DND-41 (cell line): ENCODE measurements at regions not wholly inside any gene's neighbourhood (a gene's known extent, or its start where the extent isn't known, plus 50 kb on each side); places are given as distances from the start of the nearest gene placed in this dataset.

Source experiments
- ATAC-seq: fragments of 200-7000 bp; cut with Tn5 transposase; 3 replicates; pipeline ENCODE4 v1.9.1; 2021; ENCODE audit warnings: low read depth; ENCODE audit not compliant: insufficient read depth
- DNase-seq: peaks from one replicate; pipeline ENCODE4 v3.0.0-alpha.2; 2020
- H2AFZ ChIP-seq: 2 replicates; pipeline ENCODE4 v1.6.0; 2012; ENCODE audit warnings: low read depth, low read length
- H3K27ac ChIP-seq: 2 replicates; pipeline ENCODE4 v1.5.1; 2012; ENCODE audit warnings: low read length, inconsistent platforms
- H3K27me3 ChIP-seq: fragments of 200-600 bp; sonication (generic); 2 replicates; pipeline ENCODE4 v1.6.0; 2012; ENCODE audit warnings: low read length, mild to moderate bottlenecking, inconsistent platforms; ENCODE audit not compliant: insufficient read depth, poor library complexity
- H3K36me3 ChIP-seq: 2 replicates; pipeline ENCODE4 v1.5.1; 2012; ENCODE audit warnings: low read length, inconsistent platforms; ENCODE audit not compliant: insufficient read depth
- H3K4me1 ChIP-seq: 2 replicates; pipeline ENCODE4 v1.5.1; 2012; ENCODE audit warnings: mild to moderate bottlenecking, low read length; ENCODE audit not compliant: insufficient read depth
- H3K4me2 ChIP-seq: 2 replicates; pipeline ENCODE4 v1.6.0; 2012; ENCODE audit warnings: mild to moderate bottlenecking, moderate library complexity, low read length, inconsistent platforms; ENCODE audit not compliant: insufficient read depth
- H3K4me3 ChIP-seq, 2 experiments: fragments of 200-600 bp in 1 of 2; shearing (Covaris generic) in 1 of 2; 2 replicates each; pipeline ENCODE4 v1.5.1; 2012 to 2016; ENCODE audit warnings: inconsistent platforms in 2 of 2, low read length in 2 of 2, mild to moderate bottlenecking in 2 of 2, low read depth in 1 of 2, moderate library complexity in 1 of 2
- H3K79me2 ChIP-seq: 2 replicates; pipeline ENCODE4 v1.6.0; 2012; ENCODE audit warnings: low read length, inconsistent platforms; ENCODE audit not compliant: insufficient read depth
- H3K9ac ChIP-seq: 2 replicates; pipeline ENCODE4 v1.6.0; 2012; ENCODE audit warnings: low read depth, mild to moderate bottlenecking, inconsistent platforms, low read length, moderate library complexity
- H3K9me3 ChIP-seq: 2 replicates; pipeline ENCODE4 v1.5.1; 2012; ENCODE audit warnings: low read length, moderate library complexity, mild to moderate bottlenecking, inconsistent platforms; ENCODE audit not compliant: insufficient read depth, severe bottlenecking
- H4K20me1 ChIP-seq: 2 replicates; pipeline ENCODE4 v1.6.0; 2012; ENCODE audit warnings: low read length; ENCODE audit not compliant: insufficient read depth
- EZH2 ChIP-seq: IDR thresholded peaks from 3 replicates; pipeline ENCODE4 v1.6.1; 2012; ENCODE audit warnings: borderline replicate concordance, low read depth, mild to moderate bottlenecking, moderate library complexity, low read length, inconsistent platforms; ENCODE audit not compliant: severe bottlenecking
- TF ChIP-seq, protein P1 (sequence below): IDR thresholded peaks from 2 replicates; pipeline ENCODE4 v1.5.1; 2012; ENCODE audit warnings: borderline replicate concordance, low read length, moderate library complexity, mild to moderate bottlenecking; ENCODE audit not compliant: poor library complexity, severe bottlenecking; ENCODE audit errors: extremely low read depth

DNA sequence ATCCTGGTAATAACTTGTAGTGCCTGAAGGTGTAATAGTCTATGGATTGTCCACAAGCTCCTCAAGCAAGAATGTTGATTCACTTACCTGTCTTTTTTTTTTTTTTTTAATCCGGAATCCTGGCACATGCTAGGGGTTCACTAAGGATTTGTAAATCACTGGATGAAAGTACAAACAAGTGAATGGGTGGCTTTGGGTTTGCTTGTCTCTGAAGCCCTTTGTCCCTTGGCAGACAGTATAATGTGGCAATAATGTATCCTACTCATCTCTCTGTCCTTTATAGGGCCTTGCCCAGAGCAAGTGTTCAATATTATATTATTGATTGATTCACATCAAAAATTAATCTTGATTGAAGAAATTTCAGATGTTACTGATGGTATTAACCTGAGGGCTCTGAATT lies 334.0 kb upstream of the CPEB2 start:
- no peak overlapping the region for H3K27ac ChIP-seq

DNA sequence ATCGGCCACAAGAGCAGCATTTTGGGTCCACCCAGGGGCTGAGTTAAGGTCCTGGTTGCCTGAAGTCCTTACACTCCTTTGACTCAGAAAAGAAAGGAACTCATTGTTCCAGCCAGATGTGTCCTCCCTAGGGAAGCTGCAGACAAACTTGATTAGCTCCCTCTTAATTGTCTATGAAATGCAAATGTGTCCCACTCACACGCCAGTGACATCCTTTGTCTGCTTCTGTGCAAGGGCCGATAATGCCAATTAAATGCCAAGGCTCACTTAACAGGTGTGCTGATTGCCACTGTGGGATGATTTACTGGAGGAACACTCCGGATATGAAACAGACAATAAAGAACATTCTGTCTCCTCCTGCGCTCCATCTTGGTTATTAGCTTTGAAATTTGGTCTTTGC lies 332.9 kb upstream of the CPEB2 start:
- Histone ChIP-seq H3K9ac (no peak overlapping the region), H3K4me1 (no peaks in the 10 kb centered on the region), H4K20me1 (no peaks in the 10 kb centered on the region), H3K4me3 (no peak overlapping the region), H3K36me3 (no peaks in the 10 kb centered on the region), H3K9me3 (peaks cover 5% of the 10 kb centered on the region), H3K27ac (no peak overlapping the region), H3K4me2 (no peak overlapping the region), H3K79me2 (no peaks in the 10 kb centered on the region), H2AFZ (no peak overlapping the region), H3K27me3 (no peaks in the 10 kb centered on the region)
- no peak for TF ChIP-seq EZH2
- TF ChIP-seq, protein P1, sequence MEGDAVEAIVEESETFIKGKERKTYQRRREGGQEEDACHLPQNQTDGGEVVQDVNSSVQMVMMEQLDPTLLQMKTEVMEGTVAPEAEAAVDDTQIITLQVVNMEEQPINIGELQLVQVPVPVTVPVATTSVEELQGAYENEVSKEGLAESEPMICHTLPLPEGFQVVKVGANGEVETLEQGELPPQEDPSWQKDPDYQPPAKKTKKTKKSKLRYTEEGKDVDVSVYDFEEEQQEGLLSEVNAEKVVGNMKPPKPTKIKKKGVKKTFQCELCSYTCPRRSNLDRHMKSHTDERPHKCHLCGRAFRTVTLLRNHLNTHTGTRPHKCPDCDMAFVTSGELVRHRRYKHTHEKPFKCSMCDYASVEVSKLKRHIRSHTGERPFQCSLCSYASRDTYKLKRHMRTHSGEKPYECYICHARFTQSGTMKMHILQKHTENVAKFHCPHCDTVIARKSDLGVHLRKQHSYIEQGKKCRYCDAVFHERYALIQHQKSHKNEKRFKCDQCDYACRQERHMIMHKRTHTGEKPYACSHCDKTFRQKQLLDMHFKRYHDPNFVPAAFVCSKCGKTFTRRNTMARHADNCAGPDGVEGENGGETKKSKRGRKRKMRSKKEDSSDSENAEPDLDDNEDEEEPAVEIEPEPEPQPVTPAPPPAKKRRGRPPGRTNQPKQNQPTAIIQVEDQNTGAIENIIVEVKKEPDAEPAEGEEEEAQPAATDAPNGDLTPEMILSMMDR, result no peak
- no peak for ATAC-seq
- DNase-seq, result no peak

More for the DNA sequence above, 334.0 kb upstream of the CPEB2 start:
- peaks cover 5% of the 10 kb centered on the region for H3K9me3 ChIP-seq
- H3K4me2 ChIP-seq, result no peak overlapping the region
- H3K79me2 ChIP-seq, result no peaks in the 10 kb centered on the region
- no peak overlapping the region for H2AFZ ChIP-seq
- ATAC-seq, result no peak
- no peaks in the 10 kb centered on the region for H3K4me1 ChIP-seq
- H3K36me3 ChIP-seq, result no peaks in the 10 kb centered on the region
- no peaks in the 10 kb centered on the region for H4K20me1 ChIP-seq
- H3K27me3 ChIP-seq, result no peaks in the 10 kb centered on the region
- no peak overlapping the region for H3K4me3 ChIP-seq
- no peak for DNase-seq
- no peak overlapping the region for H3K9ac ChIP-seq
- TF ChIP-seq, protein P1, result no peak
- TF ChIP-seq EZH2, result no peak

DNA sequence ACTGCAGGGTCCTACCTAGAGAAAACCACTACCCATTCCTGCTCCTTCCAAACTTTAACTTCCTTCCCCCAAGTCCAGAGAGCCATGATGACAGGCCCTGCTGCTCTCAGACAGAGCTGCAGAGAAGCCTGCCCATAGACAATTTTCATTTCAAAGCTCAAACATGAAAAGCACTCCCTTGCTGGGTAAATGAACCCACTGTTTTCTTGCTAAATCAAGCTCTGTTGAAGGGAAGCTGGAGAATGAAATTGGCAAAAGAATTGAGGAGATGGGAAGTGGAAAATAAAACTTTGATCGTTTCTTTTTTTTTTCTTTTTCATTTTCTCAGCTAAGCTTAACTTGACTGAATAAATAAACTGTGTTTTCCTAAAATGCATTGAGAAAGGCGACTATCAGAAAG lies 331.1 kb upstream of the CPEB2 start:
- Histone ChIP-seq H2AFZ (no peak overlapping the region), H3K79me2 (no peaks in the 10 kb centered on the region), H3K27me3 (no peaks in the 10 kb centered on the region), H3K4me1 (no peaks in the 10 kb centered on the region), H4K20me1 (no peaks in the 10 kb centered on the region), H3K27ac (no peak overlapping the region), H3K4me2 (no peak overlapping the region), H3K9me3 (peaks cover 5% of the 10 kb centered on the region), H3K36me3 (no peaks in the 10 kb centered on the region), H3K9ac (no peak overlapping the region), H3K4me3 (no peak overlapping the region)
- ATAC-seq, result no peak
- DNase-seq, result no peak
- TF ChIP-seq EZH2, result no peak
- TF ChIP-seq, protein P1, result no peak
